Endothelial cell (in vitro differentiated cells): ENCODE measurements at regions not wholly inside any gene's neighbourhood (a gene's known extent, or its start where the extent isn't known, plus 50 kb on each side); places are given as distances from the start of the nearest gene placed in this dataset.

ENCODE experiments used
- DNase-seq: peaks from one replicate; pipeline ENCODE4 v3.0.0; 2021; ENCODE audit warnings: low spot score
- H3K27ac Mint-ChIP-seq: one replicate; pipeline ENCODE4 v1.8.0; 2021; ENCODE audit warnings: mixed read lengths, inconsistent platforms; ENCODE audit not compliant: unreplicated experiment
- H3K27me3 Mint-ChIP-seq: one replicate; pipeline ENCODE4 v1.8.0; 2021; ENCODE audit warnings: mild to moderate bottlenecking, moderate library complexity, mixed read lengths, inconsistent platforms; ENCODE audit not compliant: unreplicated experiment
- H3K36me3 Mint-ChIP-seq: one replicate; pipeline ENCODE4 v1.8.0; 2021; ENCODE audit warnings: mild to moderate bottlenecking, low read depth, mixed read lengths, inconsistent platforms; ENCODE audit not compliant: unreplicated experiment
- H3K4me1 Mint-ChIP-seq: one replicate; pipeline ENCODE4 v1.8.0; 2021; ENCODE audit warnings: mild to moderate bottlenecking, mixed read lengths, inconsistent platforms; ENCODE audit not compliant: unreplicated experiment
- H3K4me3 Mint-ChIP-seq: one replicate; pipeline ENCODE4 v1.8.0; 2021; ENCODE audit warnings: mild to moderate bottlenecking, mixed read lengths, inconsistent platforms; ENCODE audit not compliant: unreplicated experiment
- H3K9me3 Mint-ChIP-seq: one replicate; pipeline ENCODE4 v1.8.0; 2021; ENCODE audit warnings: mixed read lengths, inconsistent platforms; ENCODE audit not compliant: unreplicated experiment
- CTCF ChIP-seq: fragments of 200-600 bp; sonication (generic); IDR thresholded peaks from one replicate; pipeline ENCODE4 v1.5.0; 2021; ENCODE audit warnings: antibody characterized with exemption; ENCODE audit not compliant: unreplicated experiment

GRCh38 chr18:55775972-55776371, 188.0 kb upstream of the TCF4 start:
- no peaks in the 10 kb centered on the region for H3K36me3 Mint-ChIP-seq
- H3K27me3 Mint-ChIP-seq: peaks cover 3% of the 10 kb centered on the region
- no peak overlapping the region for H3K27ac Mint-ChIP-seq
- peaks cover 12% of the 10 kb centered on the region for H3K4me1 Mint-ChIP-seq
- TF ChIP-seq CTCF: no peak
- no peak for DNase-seq
- no peaks in the 10 kb centered on the region for H3K9me3 Mint-ChIP-seq
- H3K4me3 Mint-ChIP-seq: no peak overlapping the region

- Mint-ChIP-seq H3K9me3 (no peaks in the 10 kb centered on the region), H3K4me3 (no peak overlapping the region), H3K27me3 (peaks cover 3% of the 10 kb centered on the region), H3K4me1 (peaks cover 8% of the 10 kb centered on the region), H3K27ac (no peak overlapping the region), H3K36me3 (no peaks in the 10 kb centered on the region)
- no peak for DNase-seq
- no peak for TF ChIP-seq CTCF
Measured at GRCh38 chr18:55774505-55774904, 186.5 kb upstream of the TCF4 start.

GRCh38 chr18:55768255-55768654, 180.3 kb upstream of the TCF4 start:
- peaks cover 12% of the 10 kb centered on the region for H3K4me1 Mint-ChIP-seq
- no peak overlapping the region for H3K27ac Mint-ChIP-seq
- TF ChIP-seq CTCF: no peak
- no peaks in the 10 kb centered on the region for H3K9me3 Mint-ChIP-seq
- no peak for DNase-seq
- no peak overlapping the region for H3K4me3 Mint-ChIP-seq
- no peaks in the 10 kb centered on the region for H3K36me3 Mint-ChIP-seq
- no peaks in the 10 kb centered on the region for H3K27me3 Mint-ChIP-seq

GRCh38 chr18:55764386-55764785, 176.4 kb upstream of the TCF4 start:
- no peak overlapping the region for H3K4me3 Mint-ChIP-seq
- H3K27ac Mint-ChIP-seq: no peak overlapping the region
- H3K9me3 Mint-ChIP-seq: no peaks in the 10 kb centered on the region
- no peaks in the 10 kb centered on the region for H3K27me3 Mint-ChIP-seq
- DNase-seq: no peak
- no peak for TF ChIP-seq CTCF
- no peaks in the 10 kb centered on the region for H3K36me3 Mint-ChIP-seq
- peaks cover 13% of the 10 kb centered on the region for H3K4me1 Mint-ChIP-seq

- no peak for TF ChIP-seq CTCF
- H3K27ac Mint-ChIP-seq: no peak overlapping the region
Measured at GRCh38 chr18:55763805-55764204, 175.8 kb upstream of the TCF4 start.

More at GRCh38 chr18:55763805-55764204, 175.8 kb upstream of the TCF4 start:
- Mint-ChIP-seq H3K4me1 (peaks cover 10% of the 10 kb centered on the region), H3K9me3 (no peaks in the 10 kb centered on the region), H3K27me3 (no peaks in the 10 kb centered on the region), H3K4me3 (no peak overlapping the region), H3K36me3 (no peaks in the 10 kb centered on the region)
- DNase-seq: no peak
